ENCODE measurements at regions not wholly inside any gene's neighbourhood (a gene's known extent, or its start where the extent isn't known, plus 50 kb on each side); places are given as distances from the start of the nearest gene placed in this dataset.

- H3K27ac ChIP-seq = no peak overlapping the region
- no peak overlapping the region for H3K4me3 ChIP-seq
- intact Hi-C loops (cut with DNase I) = no loop called here
- no peak for DNase-seq
- no peaks in the 10 kb centered on the region for H3K9me3 ChIP-seq (replicated peaks in 1 of 3)
- no peaks in the 10 kb centered on the region for H3K27me3 ChIP-seq
- TF ChIP-seq POLR2A (IDR thresholded peaks at IDR 0.05) (no peak), CTCF (IDR thresholded peaks at IDR 0.05) (no peak)
- no peaks in the 10 kb centered on the region for H3K4me1 ChIP-seq (replicated peaks in 1 of 2)
- H3K36me3 ChIP-seq (replicated peaks in 1 of 2) = no peaks in the 10 kb centered on the region
These were observed 254.1 kb upstream of the ZNF717 start for GRCh38 chr3:76039431-76039830.

GRCh38 chr3:76040946-76041345 lies 255.6 kb upstream of the ZNF717 start:
- TF ChIP-seq POLR2A (IDR thresholded peaks at IDR 0.05) (no peak), CTCF (IDR thresholded peaks at IDR 0.05) (no peak)
- Histone ChIP-seq H3K9me3 (replicated peaks in 1 of 3) (no peaks in the 10 kb centered on the region), H3K4me1 (replicated peaks in 1 of 2) (no peaks in the 10 kb centered on the region), H3K27me3 (no peaks in the 10 kb centered on the region), H3K36me3 (replicated peaks in 1 of 2) (no peaks in the 10 kb centered on the region), H3K27ac (no peak overlapping the region), H3K4me3 (no peak overlapping the region)
- intact Hi-C loops (cut with DNase I) = no loop called here
- no peak for DNase-seq
- WGBS, 4 donors = 58 to 75% (median 60%) methylated on average over 1 of the region's 1 CpG

- Histone ChIP-seq H3K4me1 (replicated peaks in 1 of 2) (no peaks in the 10 kb centered on the region), H3K36me3 (replicated peaks in 1 of 2) (no peaks in the 10 kb centered on the region)
- 55 to 81% (median 63%) methylated on average over 2 of the region's 2 CpGs for WGBS, 4 donors
These were observed 258.4 kb upstream of the ZNF717 start for GRCh38 chr3:76043746-76044145.

DNA sequence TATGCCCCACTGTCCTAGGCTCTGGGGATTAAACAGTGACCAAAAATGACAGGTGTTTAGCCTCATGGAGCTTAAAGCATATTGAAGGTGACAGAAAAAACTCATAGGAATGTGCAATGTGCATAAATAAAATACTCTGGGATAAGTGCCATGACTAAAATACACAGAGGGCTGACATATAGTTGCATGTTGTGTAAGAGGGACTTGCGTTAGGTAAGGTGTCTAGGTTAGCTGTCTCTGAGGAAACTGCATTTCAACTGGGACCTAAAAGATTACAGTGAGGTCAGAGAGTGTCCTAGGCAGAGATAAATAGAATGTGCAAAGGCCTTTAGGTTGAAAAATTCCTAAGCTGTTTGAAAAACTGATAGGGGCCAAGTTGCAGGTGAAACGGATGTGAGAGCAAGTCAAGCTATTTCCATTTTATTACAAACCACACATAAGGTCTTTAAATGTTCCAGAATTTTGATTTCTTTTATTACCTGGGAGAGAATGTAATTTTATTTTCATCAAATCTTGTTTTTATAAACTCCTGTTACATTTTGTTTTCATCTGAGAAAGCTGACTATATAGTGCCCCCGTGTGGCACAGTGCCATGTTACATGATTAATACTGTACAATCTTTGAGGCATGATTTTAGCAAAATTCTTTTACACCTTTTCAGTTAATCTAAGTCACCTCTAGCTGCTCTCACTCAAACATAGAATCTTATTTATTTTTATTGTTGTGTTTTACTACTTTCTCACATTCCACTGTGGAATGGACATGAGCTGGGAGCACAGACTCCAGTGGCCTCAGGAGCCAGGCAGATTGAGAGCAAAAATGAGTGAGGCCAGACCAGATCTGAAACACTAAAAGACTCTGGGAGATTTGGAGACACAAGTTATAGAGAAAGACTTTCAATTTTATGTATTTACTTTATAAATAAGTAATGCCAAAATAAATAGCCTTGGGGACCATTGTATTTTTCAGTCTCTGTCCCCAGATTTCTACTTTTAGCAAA lies 259.6 kb upstream of the ZNF717 start:
- H3K9me3 ChIP-seq (replicated peaks in 1 of 3) = no peaks in the 10 kb centered on the region
- H3K27me3 ChIP-seq = no peaks in the 10 kb centered on the region
- intact Hi-C loops (cut with DNase I) = no loop called here
- no peak overlapping the region for H3K27ac ChIP-seq
- H3K4me1 ChIP-seq (replicated peaks in 1 of 2) = no peaks in the 10 kb centered on the region
- no peaks in the 10 kb centered on the region for H3K36me3 ChIP-seq (replicated peaks in 1 of 2)
- no peak for TF ChIP-seq POLR2A (IDR thresholded peaks at IDR 0.05)
- TF ChIP-seq CTCF (IDR thresholded peaks at IDR 0.05) = peak in 2 of 6 experiments; percentile 13 to 41
- H3K4me3 ChIP-seq = no peak overlapping the region
- peak in 5 of 7 donors; percentile 10 to 58 (median 41) for DNase-seq
- WGBS, 4 donors = 43 to 49% (median 47%) methylated on average over 3 of the region's 3 CpGs

More at GRCh38 chr3:76043746-76044145, 258.4 kb upstream of the ZNF717 start:
- intact Hi-C loops (cut with DNase I) = no loop called here
- Histone ChIP-seq H3K9me3 (replicated peaks in 1 of 3) (no peaks in the 10 kb centered on the region), H3K27ac (no peak overlapping the region), H3K4me3 (no peak overlapping the region), H3K27me3 (no peaks in the 10 kb centered on the region)
- TF ChIP-seq CTCF (IDR thresholded peaks at IDR 0.05) = no peak
- TF ChIP-seq POLR2A (IDR thresholded peaks at IDR 0.05) = no peak
- DNase-seq = no peak
